ENCODE measurements at regions not wholly inside any gene's neighbourhood (a gene's known extent, or its start where the extent isn't known, plus 50 kb on each side); places are given as distances from the start of the nearest gene placed in this dataset.

DNA sequence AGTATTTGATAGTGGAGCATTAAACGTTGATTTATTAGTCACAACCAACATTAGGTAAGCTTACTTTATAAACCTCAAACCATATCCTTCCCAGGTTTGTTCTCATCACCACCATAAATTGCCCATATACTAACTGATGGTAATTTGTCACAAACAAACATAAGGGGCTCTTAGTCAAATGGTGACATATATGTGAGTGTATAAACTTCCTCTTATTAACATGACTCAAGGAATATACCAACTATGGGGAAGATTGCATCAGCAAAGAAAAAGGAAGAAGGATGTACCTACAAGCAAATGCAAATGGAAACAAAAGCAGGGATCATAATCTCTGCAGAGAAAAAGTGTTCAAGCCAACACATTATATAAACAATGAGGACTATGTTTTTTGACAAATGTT, 418.2 kb upstream of the AKR1E2 start:
- TF ChIP-seq CTCF (IDR thresholded peaks at IDR 0.05): no peak
- no peak for TF ChIP-seq POLR2A (IDR thresholded peaks at IDR 0.05)
- TF ChIP-seq POLR2AphosphoS5 (IDR thresholded peaks at IDR 0.05): no peak
